HL-60 (cell line): ENCODE measurements at regions not wholly inside any gene's neighbourhood (a gene's known extent, or its start where the extent isn't known, plus 50 kb on each side); places are given as distances from the start of the nearest gene placed in this dataset.

ENCODE experiments used
- DNase-seq, 2 experiments: peaks; one replicate each; pipeline ENCODE4 v3.0.0-alpha.2; 2010 to 2020; ENCODE audit warnings: low read depth in 1 of 2, low spot score in 1 of 2
- H3K27ac ChIP-seq: fragments of 250-450 bp; sonication (Bioruptor Pico); replicated peaks from 2 replicates; pipeline ENCODE4 v1.5.1; 2020; ENCODE audit warnings: mild to moderate bottlenecking, moderate library complexity
- H3K27me3 ChIP-seq: fragments of 250-450 bp; sonication (Bioruptor Pico); 2 replicates; pipeline ENCODE4 v1.5.1; 2021; ENCODE audit warnings: mild to moderate bottlenecking, moderate library complexity; ENCODE audit not compliant: insufficient read depth, poor library complexity, severe bottlenecking
- H3K4me3 ChIP-seq: replicated peaks from 2 replicates; pipeline ENCODE4 v1.5.1; 2011; ENCODE audit warnings: mild to moderate bottlenecking, control low read depth, low read length; ENCODE audit not compliant: insufficient read depth
- GABPA ChIP-seq: IDR thresholded peaks from 2 replicates; pipeline ENCODE4 v1.6.1; 2012; ENCODE audit warnings: low read depth
- POLR2AphosphoS5 ChIP-seq: IDR thresholded peaks from 2 replicates; pipeline ENCODE4 v1.6.1; 2012; ENCODE audit warnings: low read depth
- REST ChIP-seq: IDR thresholded peaks from 2 replicates; pipeline ENCODE4 v1.6.1; 2012; ENCODE audit warnings: low read depth; ENCODE audit not compliant: insufficient replicate concordance
- SPI1 ChIP-seq: IDR thresholded peaks from 2 replicates; pipeline ENCODE4 v1.6.1; 2012; ENCODE audit warnings: low read depth, mild to moderate bottlenecking, borderline replicate concordance
- TF ChIP-seq, protein P1 (sequence below): IDR thresholded peaks from one replicate; pipeline ENCODE4 v1.5.1; 2011; ENCODE audit warnings: low read length, control low read depth, inconsistent platforms; ENCODE audit not compliant: insufficient read depth

GRCh38 chr5:67311701-67312100, 115.1 kb upstream of the CD180 start:
- Histone ChIP-seq H3K27ac (no peak overlapping the region), H3K4me3 (no peak overlapping the region), H3K27me3 (no peaks in the 10 kb centered on the region)
- DNase-seq = no peak
- TF ChIP-seq, protein P1, sequence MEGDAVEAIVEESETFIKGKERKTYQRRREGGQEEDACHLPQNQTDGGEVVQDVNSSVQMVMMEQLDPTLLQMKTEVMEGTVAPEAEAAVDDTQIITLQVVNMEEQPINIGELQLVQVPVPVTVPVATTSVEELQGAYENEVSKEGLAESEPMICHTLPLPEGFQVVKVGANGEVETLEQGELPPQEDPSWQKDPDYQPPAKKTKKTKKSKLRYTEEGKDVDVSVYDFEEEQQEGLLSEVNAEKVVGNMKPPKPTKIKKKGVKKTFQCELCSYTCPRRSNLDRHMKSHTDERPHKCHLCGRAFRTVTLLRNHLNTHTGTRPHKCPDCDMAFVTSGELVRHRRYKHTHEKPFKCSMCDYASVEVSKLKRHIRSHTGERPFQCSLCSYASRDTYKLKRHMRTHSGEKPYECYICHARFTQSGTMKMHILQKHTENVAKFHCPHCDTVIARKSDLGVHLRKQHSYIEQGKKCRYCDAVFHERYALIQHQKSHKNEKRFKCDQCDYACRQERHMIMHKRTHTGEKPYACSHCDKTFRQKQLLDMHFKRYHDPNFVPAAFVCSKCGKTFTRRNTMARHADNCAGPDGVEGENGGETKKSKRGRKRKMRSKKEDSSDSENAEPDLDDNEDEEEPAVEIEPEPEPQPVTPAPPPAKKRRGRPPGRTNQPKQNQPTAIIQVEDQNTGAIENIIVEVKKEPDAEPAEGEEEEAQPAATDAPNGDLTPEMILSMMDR = no peak
- no peak for TF ChIP-seq REST
- TF ChIP-seq POLR2AphosphoS5 = no peak
- TF ChIP-seq SPI1 = no peak
- TF ChIP-seq GABPA = no peak

DNA sequence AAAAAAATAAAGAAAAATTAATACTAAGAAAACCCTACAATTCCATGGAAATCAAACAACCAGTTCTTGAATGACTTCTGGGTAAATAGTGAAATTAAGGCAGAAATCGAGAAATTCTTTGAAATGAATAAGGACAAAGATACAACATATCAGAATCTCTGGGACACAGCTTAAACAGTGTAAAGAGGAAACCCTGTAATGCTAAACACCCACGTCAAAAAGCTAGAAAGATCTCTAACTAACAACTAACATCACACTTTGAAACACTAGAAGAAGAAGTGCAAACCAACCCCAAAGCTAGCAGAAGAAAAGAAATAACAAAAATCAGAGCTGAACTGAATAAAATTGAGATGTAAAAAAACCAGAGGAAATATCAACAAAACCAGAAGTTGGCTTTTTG, 114.6 kb upstream of the CD180 start:
- TF ChIP-seq SPI1 (no peak), REST (no peak), GABPA (no peak), POLR2AphosphoS5 (no peak)
- TF ChIP-seq, protein P1 = no peak
- DNase-seq = no peak
- no peak overlapping the region for H3K27ac ChIP-seq
- H3K27me3 ChIP-seq = no peaks in the 10 kb centered on the region
- no peak overlapping the region for H3K4me3 ChIP-seq

GRCh38 chr5:67310740-67311139, 114.1 kb upstream of the CD180 start:
- Histone ChIP-seq H3K27ac (no peak overlapping the region), H3K27me3 (no peaks in the 10 kb centered on the region), H3K4me3 (no peak overlapping the region)
- TF ChIP-seq REST = no peak
- TF ChIP-seq GABPA = no peak
- TF ChIP-seq SPI1 = no peak
- TF ChIP-seq, protein P1 = no peak
- TF ChIP-seq POLR2AphosphoS5 = no peak
- DNase-seq = no peak
